ENCODE measurements at regions not wholly inside any gene's neighbourhood (a gene's known extent, or its start where the extent isn't known, plus 50 kb on each side); places are given as distances from the start of the nearest gene placed in this dataset.

- H3K27me3 ChIP-seq (ENCODE audit: control insufficient read depth in 2 of 2, insufficient read depth in 2 of 2, low read length in 2 of 2) = no peaks in the 10 kb centered on the region
- ChIA-PET POLR2A (no interaction called here), CTCF (ENCODE audit: low intra/inter-chr PET ratio) (no interaction called here)
- 0% methylated on average over 2 of the region's 2 CpGs for WGBS (ENCODE audit: insufficient coverage, low coverage, missing lambda C conversion rate)
- no TSS peak for BruUV-seq (replicated peaks)
- no peak overlapping the region for H3K9ac ChIP-seq (ENCODE audit: insufficient read depth in 1 of 2, low read depth in 2 of 2, low read length in 2 of 2)
- intact Hi-C loops (cut with micrococcal nuclease) = no loop called here
- no peak overlapping the region for H3K27ac ChIP-seq (ENCODE audit: extremely low read depth, low read depth, low read length)
- FAIRE-seq (no peak), ATAC-seq (no peak), DNase-seq (ENCODE audit: extremely low read depth in 1 of 4, low spot score in 3 of 4) (no peak)
- H3K9me3 ChIP-seq (replicated peaks; ENCODE audit: control insufficient read depth, insufficient read depth, low read depth, low read length) = no peaks in the 10 kb centered on the region
- TF ChIP-seq NUFIP1 (IDR thresholded peaks at IDR 0.05; ENCODE audit: partially characterized antibody) = no peak
- TF ChIP-seq SMARCA4 (IDR thresholded peaks at IDR 0.05) = no peak
- no peak for TF ChIP-seq STAT6 (CRISPR knock-in tag; IDR thresholded peaks at IDR 0.05)
- TF ChIP-seq RHOXF2B (CRISPR knock-in tag; conservative IDR thresholded peaks at IDR 0.05) = no peak
- TF ChIP-seq CHD4 (IDR thresholded peaks at IDR 0.05; ENCODE audit: insufficient read depth, insufficient replicate concordance, low read depth, low read length, poor library complexity, severe bottlenecking) = no peak
- TF ChIP-seq ZBTB1 (CRISPR knock-in tag; IDR thresholded peaks at IDR 0.05; ENCODE audit: borderline replicate concordance, low read depth) = no peak
- no peak for TF ChIP-seq NR2C2 (CRISPR knock-in tag; IDR thresholded peaks at IDR 0.05)
- TF ChIP-seq NR2C2 (tag; IDR thresholded peaks at IDR 0.05) = no peak
- no peak for TF ChIP-seq SRF (CRISPR knock-in tag; IDR thresholded peaks at IDR 0.05)
- TF ChIP-seq LARP7 (IDR thresholded peaks at IDR 0.05) = no peak
- no peak for TF ChIP-seq ZNF347 (CRISPR knock-in tag; IDR thresholded peaks at IDR 0.05; ENCODE audit: low read depth)
- no peak for TF ChIP-seq RBM34 (IDR thresholded peaks at IDR 0.05; ENCODE audit: borderline replicate concordance, insufficient read depth, low read length)
- no peak for TF ChIP-seq SRSF3 (IDR thresholded peaks at IDR 0.05; ENCODE audit: insufficient read depth, low read length)
- TF ChIP-seq ZNF551 (CRISPR knock-in tag; IDR thresholded peaks at IDR 0.05) = no peak
- no peak for TF ChIP-seq TAF15 (IDR thresholded peaks at IDR 0.05; ENCODE audit: low read depth, low read length)
- TF ChIP-seq ZNF398 (CRISPR knock-in tag; IDR thresholded peaks at IDR 0.05) = no peak
- TF ChIP-seq RBM39 (optimal IDR thresholded peaks at IDR 0.05; ENCODE audit: low read depth, low read length) = no peak
- no peak for TF ChIP-seq PATZ1 (CRISPR knock-in tag; IDR thresholded peaks at IDR 0.05; ENCODE audit: borderline replicate concordance)
- no peaks in the 10 kb centered on the region for H4K20me1 ChIP-seq (replicated peaks; ENCODE audit: control insufficient read depth, insufficient read depth, low read length)
- H3K36me3 ChIP-seq (ENCODE audit: control insufficient read depth, insufficient read depth, low read length) = no peaks in the 10 kb centered on the region
- no peak overlapping the region for H3K4me3 ChIP-seq
- no peaks in the 10 kb centered on the region for H3K4me1 ChIP-seq (replicated peaks in 1 of 2; ENCODE audit: control insufficient read depth in 2 of 2, insufficient read depth in 2 of 2, low read length in 2 of 2)
- H3K4me2 ChIP-seq (ENCODE audit: insufficient read depth, low read length) = no peak overlapping the region
- in situ Hi-C loops (cut with MboI) = no loop called here
- H3K9me1 ChIP-seq (ENCODE audit: control insufficient read depth, insufficient read depth, low read length) = no peaks in the 10 kb centered on the region
- no peaks in the 10 kb centered on the region for H3K79me2 ChIP-seq (ENCODE audit: control insufficient read depth, insufficient read depth, low read length)
- H2AFZ ChIP-seq (ENCODE audit: low read depth, low read length) = no peak overlapping the region
Measured at GRCh38 chr3:25291481-25291905, 136.6 kb upstream of the RARB start.

Measured in K562 (cell line).